CD4-positive, CD25-positive, alpha-beta regulatory T cell (primary cell): ENCODE measurements at regions not wholly inside any gene's neighbourhood (a gene's known extent, or its start where the extent isn't known, plus 50 kb on each side); places are given as distances from the start of the nearest gene placed in this dataset.

Source experiments
- ATAC-seq, 2 donors: fragments of 150-1000 bp; cut with Tn5 transposase; one replicate each; pipeline ENCODE4 v1.10.0; 2021; ENCODE audit warnings: low read depth in 2 of 2, moderate number of reproducible peaks in 2 of 2, moderate library complexity in 1 of 2
- DNase-seq, 3 donors: peaks; one replicate each; pipeline versions ENCODE4 v3.0.0 to v3.0.0-alpha.2; 2012 to 2022; ENCODE audit warnings: mixed read lengths in 1 of 3
- H3K27ac ChIP-seq: one replicate; pipeline ENCODE4 v1.7.0; 2013; ENCODE audit warnings: mild to moderate bottlenecking, low read length; ENCODE audit not compliant: insufficient read depth, poor library complexity, severe bottlenecking
- H3K27me3 ChIP-seq: one replicate; pipeline ENCODE4 v1.7.0; 2013; ENCODE audit warnings: low read length; ENCODE audit not compliant: control insufficient read depth, insufficient read depth
- H3K36me3 ChIP-seq: one replicate; pipeline ENCODE4 v1.7.0; 2013; ENCODE audit warnings: mild to moderate bottlenecking, low read length, moderate library complexity; ENCODE audit not compliant: control insufficient read depth, insufficient read depth
- H3K4me1 ChIP-seq: 2 replicates; pipeline ENCODE4 v1.7.0; 2013; ENCODE audit warnings: mild to moderate bottlenecking, low read length; ENCODE audit not compliant: insufficient read depth, control insufficient read depth, poor library complexity, severe bottlenecking
- H3K4me3 ChIP-seq: one replicate; pipeline ENCODE4 v1.7.0; 2013; ENCODE audit warnings: low read depth, mild to moderate bottlenecking, low read length, moderate library complexity
- H3K9me3 ChIP-seq, 2 experiments: 1 replicate in 1 of 2; 2 replicates in 1 of 2; pipeline ENCODE4 v1.7.0; 2013; ENCODE audit warnings: low read length in 2 of 2, mild to moderate bottlenecking in 1 of 2, moderate library complexity in 1 of 2; ENCODE audit not compliant: control insufficient read depth in 2 of 2
- H3K27ac Mint-ChIP-seq, 3 donors: one replicate each; pipeline ENCODE4 v1.8.0; 2020 to 2022; ENCODE audit warnings: mild to moderate bottlenecking in 3 of 3, mixed read lengths in 3 of 3, moderate library complexity in 2 of 3
- H3K27me3 Mint-ChIP-seq: one replicate; pipeline ENCODE4 v1.8.0; 2022; ENCODE audit warnings: mild to moderate bottlenecking, mixed read lengths
- H3K36me3 Mint-ChIP-seq: one replicate; pipeline ENCODE4 v1.8.0; 2020; ENCODE audit warnings: mixed read lengths
- H3K4me1 Mint-ChIP-seq, 4 donors: one replicate each; pipeline ENCODE4 v1.8.0; 2020 to 2022; ENCODE audit warnings: mixed read lengths in 4 of 4, mild to moderate bottlenecking in 1 of 4
- H3K4me3 Mint-ChIP-seq, 4 donors: one replicate each; pipeline ENCODE4 v1.8.0; 2020 to 2022; ENCODE audit warnings: mild to moderate bottlenecking in 4 of 4, mixed read lengths in 4 of 4, moderate library complexity in 3 of 4
- H3K9me3 Mint-ChIP-seq, 7 donors: one replicate each; pipeline ENCODE4 v1.8.0; 2020 to 2022; ENCODE audit warnings: mixed read lengths in 7 of 7, mild to moderate bottlenecking in 3 of 7, moderate library complexity in 2 of 7

GRCh38 chr5:22986281-22986680 is 133.1 kb upstream of the CDH12 start:
- H3K27ac ChIP-seq = no peak overlapping the region
- H3K4me1 ChIP-seq = no peaks in the 10 kb centered on the region
- no peak overlapping the region for H3K4me3 ChIP-seq
- DNase-seq (no peak), ATAC-seq (no peak)
- Mint-ChIP-seq H3K9me3 (peaks cover 3 to 13% (median 7%) of the 10 kb centered on the region in 7 donors), H3K4me1 (no peaks in the 10 kb centered on the region), H3K4me3 (no peak overlapping the region), H3K27me3 (no peaks in the 10 kb centered on the region), H3K36me3 (no peaks in the 10 kb centered on the region), H3K27ac (no peak overlapping the region)
- H3K36me3 ChIP-seq = no peaks in the 10 kb centered on the region
- H3K9me3 ChIP-seq = peaks cover 5 to 14% of the 10 kb centered on the region in 2 experiments
- no peaks in the 10 kb centered on the region for H3K27me3 ChIP-seq

GRCh38 chr5:22985446-22985845 is 132.3 kb upstream of the CDH12 start:
- H3K4me1 ChIP-seq = no peaks in the 10 kb centered on the region
- H3K4me3 ChIP-seq = no peak overlapping the region
- no peaks in the 10 kb centered on the region for H3K27me3 ChIP-seq
- H3K9me3 ChIP-seq = peaks cover 1 to 5% of the 10 kb centered on the region in 2 experiments
- no peak overlapping the region for H3K4me3 Mint-ChIP-seq
- no peaks in the 10 kb centered on the region for H3K36me3 ChIP-seq
- no peak overlapping the region for H3K27ac Mint-ChIP-seq
- no peaks in the 10 kb centered on the region for H3K27me3 Mint-ChIP-seq
- no peaks in the 10 kb centered on the region for H3K4me1 Mint-ChIP-seq
- DNase-seq = no peak
- H3K9me3 Mint-ChIP-seq = peaks cover 3 to 13% (median 7%) of the 10 kb centered on the region in 7 donors
- H3K36me3 Mint-ChIP-seq = no peaks in the 10 kb centered on the region
- no peak for ATAC-seq
- H3K27ac ChIP-seq = no peak overlapping the region

GRCh38 chr5:22970956-22971618 is 117.9 kb upstream of the CDH12 start:
- no peaks in the 10 kb centered on the region for H3K4me1 Mint-ChIP-seq
- no peak overlapping the region for H3K4me3 Mint-ChIP-seq
- Histone ChIP-seq H3K36me3 (no peaks in the 10 kb centered on the region), H3K4me3 (no peak overlapping the region), H3K9me3 (peaks cover 0 to 34% of the 10 kb centered on the region in 2 experiments), H3K27me3 (no peaks in the 10 kb centered on the region), H3K4me1 (no peaks in the 10 kb centered on the region), H3K27ac (no peak overlapping the region)
- DNase-seq (no peak), ATAC-seq (no peak)
- peaks cover 4 to 49% (median 18%) of the 10 kb centered on the region in 7 donors for H3K9me3 Mint-ChIP-seq
- H3K27me3 Mint-ChIP-seq = no peaks in the 10 kb centered on the region
- H3K36me3 Mint-ChIP-seq = no peaks in the 10 kb centered on the region
- H3K27ac Mint-ChIP-seq = no peak overlapping the region

- peaks cover 0 to 34% of the 10 kb centered on the region in 2 experiments for H3K9me3 ChIP-seq
- Mint-ChIP-seq H3K4me1 (no peaks in the 10 kb centered on the region), H3K36me3 (no peaks in the 10 kb centered on the region), H3K27ac (no peak overlapping the region), H3K9me3 (peaks cover 4 to 53% (median 18%) of the 10 kb centered on the region in 7 donors), H3K4me3 (no peak overlapping the region), H3K27me3 (no peaks in the 10 kb centered on the region)
- no peaks in the 10 kb centered on the region for H3K27me3 ChIP-seq
- no peak overlapping the region for H3K27ac ChIP-seq
- ATAC-seq (no peak), DNase-seq (no peak)
- no peaks in the 10 kb centered on the region for H3K36me3 ChIP-seq
- H3K4me1 ChIP-seq = no peaks in the 10 kb centered on the region
- no peak overlapping the region for H3K4me3 ChIP-seq
These were observed 117.3 kb upstream of the CDH12 start for GRCh38 chr5:22970491-22970890.

- no peak for DNase-seq
- Mint-ChIP-seq H3K27ac (no peak overlapping the region), H3K27me3 (no peaks in the 10 kb centered on the region), H3K9me3 (peaks cover 4 to 57% (median 17%) of the 10 kb centered on the region in 7 donors), H3K4me3 (no peak overlapping the region), H3K36me3 (no peaks in the 10 kb centered on the region), H3K4me1 (no peaks in the 10 kb centered on the region)
- Histone ChIP-seq H3K27ac (no peak overlapping the region), H3K36me3 (no peaks in the 10 kb centered on the region), H3K4me1 (no peaks in the 10 kb centered on the region), H3K4me3 (no peak overlapping the region), H3K27me3 (no peaks in the 10 kb centered on the region), H3K9me3 (peaks cover 0 to 34% of the 10 kb centered on the region in 2 experiments)
- no peak for ATAC-seq
These were observed 115.2 kb upstream of the CDH12 start for GRCh38 chr5:22968386-22968785.

- no peak overlapping the region for H3K27ac Mint-ChIP-seq
- no peak overlapping the region for H3K4me3 Mint-ChIP-seq
These were observed 112.8 kb upstream of the CDH12 start for GRCh38 chr5:22965960-22966359.

GRCh38 chr5:22964632-22965031 is 111.5 kb upstream of the CDH12 start:
- H3K9me3 ChIP-seq = peaks cover 0 to 6% of the 10 kb centered on the region in 2 experiments
- Mint-ChIP-seq H3K27me3 (no peaks in the 10 kb centered on the region), H3K4me3 (no peak overlapping the region), H3K27ac (no peak overlapping the region), H3K9me3 (peaks cover 4 to 66% (median 22%) of the 10 kb centered on the region in 7 donors), H3K4me1 (no peaks in the 10 kb centered on the region), H3K36me3 (no peaks in the 10 kb centered on the region)
- H3K36me3 ChIP-seq = no peaks in the 10 kb centered on the region
- ATAC-seq (no peak), DNase-seq (no peak)
- H3K4me3 ChIP-seq = no peak overlapping the region
- H3K27ac ChIP-seq = no peak overlapping the region
- no peaks in the 10 kb centered on the region for H3K27me3 ChIP-seq
- H3K4me1 ChIP-seq = no peaks in the 10 kb centered on the region

More at GRCh38 chr5:22965960-22966359, 112.8 kb upstream of the CDH12 start:
- no peaks in the 10 kb centered on the region for H3K4me1 Mint-ChIP-seq
- H3K27me3 ChIP-seq = no peaks in the 10 kb centered on the region
- H3K27me3 Mint-ChIP-seq = no peaks in the 10 kb centered on the region
- H3K36me3 Mint-ChIP-seq = no peaks in the 10 kb centered on the region
- peaks cover 0 to 18% of the 10 kb centered on the region in 2 experiments for H3K9me3 ChIP-seq
- H3K4me3 ChIP-seq = no peak overlapping the region
- H3K36me3 ChIP-seq = no peaks in the 10 kb centered on the region
- H3K4me1 ChIP-seq = no peaks in the 10 kb centered on the region
- no peak overlapping the region for H3K27ac ChIP-seq
- no peak for DNase-seq
- no peak for ATAC-seq
- peaks cover 4 to 61% (median 18%) of the 10 kb centered on the region in 7 donors for H3K9me3 Mint-ChIP-seq
